CD4-positive, alpha-beta T cell treated with Interleukin-6 at 100 ng/mL for 8 hours (primary cell): ENCODE measurements at regions not wholly inside any gene's neighbourhood (a gene's known extent, or its start where the extent isn't known, plus 50 kb on each side); places are given as distances from the start of the nearest gene placed in this dataset.

Experiments used
- DNase-seq: peaks from one replicate; pipeline ENCODE4 v3.0.0-alpha.2; 2020; ENCODE audit warnings: mixed read lengths, low spot score

GRCh38 chr15:58235961-58236360, 97.8 kb downstream of the AQP9 start:
- no peak for DNase-seq

GRCh38 chr15:58240191-58240932, 102.2 kb downstream of the AQP9 start:
- DNase-seq, result no peak

- DNase-seq, result no peak
Measured at GRCh38 chr15:58241872-58242271, 103.7 kb downstream of the AQP9 start.

- no peak for DNase-seq
Measured at GRCh38 chr15:58243070-58243469, 104.9 kb downstream of the AQP9 start.

GRCh38 chr15:58244536-58244935, 106.4 kb downstream of the AQP9 start:
- DNase-seq, result no peak

- DNase-seq, result no peak
Measured at GRCh38 chr15:58246041-58246440, 107.9 kb downstream of the AQP9 start.

- DNase-seq, result no peak
Measured at GRCh38 chr15:58247855-58248842, 110.0 kb downstream of the AQP9 start.

- peak; percentile 19 for DNase-seq
Measured at GRCh38 chr15:58249646-58250312, 111.6 kb downstream of the AQP9 start.

- DNase-seq, result no peak
Measured at GRCh38 chr15:58252586-58253323, 114.6 kb downstream of the AQP9 start.

GRCh38 chr15:58257776-58258325, 119.7 kb downstream of the AQP9 start:
- DNase-seq, result no peak

- no peak for DNase-seq
Measured at GRCh38 chr15:58258501-58259292, 120.5 kb downstream of the AQP9 start.

- DNase-seq, result no peak
Measured at GRCh38 chr15:58260205-58260724, 122.1 kb downstream of the AQP9 start.

- no peak for DNase-seq
Measured at GRCh38 chr15:58260725-58261267, 122.6 kb downstream of the AQP9 start.

- no peak for DNase-seq
Measured at GRCh38 chr15:58261368-58261767, 123.2 kb downstream of the AQP9 start.

GRCh38 chr15:58264053-58264971, 126.1 kb downstream of the AQP9 start:
- no peak for DNase-seq

- no peak for DNase-seq
Measured at GRCh38 chr15:58267051-58267450, 128.9 kb downstream of the AQP9 start.

GRCh38 chr15:58268746-58269267, 130.6 kb downstream of the AQP9 start:
- no peak for DNase-seq
